Activated naive CD8-positive, alpha-beta T cell treated with anti-CD3 and anti-CD28 coated beads, Interleukin-2, amount 10 ng/mL, durations not matched to agents 7 days and 5 days (primary cell): ENCODE measurements at regions not wholly inside any gene's neighbourhood (a gene's known extent, or its start where the extent isn't known, plus 50 kb on each side); places are given as distances from the start of the nearest gene placed in this dataset.
"Not testable (repeated sequence)": the region's sequence is repeated elsewhere in the genome, so short reads cannot be mapped to it uniquely, and the experiment has no call there.

ENCODE experiments used
- ATAC-seq: fragments of 150-1000 bp; cut with Tn5 transposase; one replicate; pipeline ENCODE4 v1.10.0; 2021; ENCODE audit warnings: low read depth, moderate library complexity
- POLR2A ChIA-PET: fragments of 350-600 bp; sonication (Branson Sonifier 250); formaldehyde crosslinking; loops from one replicate; lab custom pipeline; 2021; ENCODE audit warnings: antibody characterized with exemption; lab: Charles Lee
- DNase-seq: peaks from one replicate; pipeline ENCODE4 v3.0.0; 2021
- H3K27ac Mint-ChIP-seq: one replicate; pipeline ENCODE4 v1.8.0; 2022; ENCODE audit warnings: mild to moderate bottlenecking, mixed read lengths
- H3K27me3 Mint-ChIP-seq: one replicate; pipeline ENCODE4 v1.8.0; 2022; ENCODE audit warnings: mild to moderate bottlenecking, moderate library complexity, mixed read lengths
- H3K36me3 Mint-ChIP-seq: one replicate; pipeline ENCODE4 v1.8.0; 2021; ENCODE audit warnings: mild to moderate bottlenecking, mixed read lengths
- H3K4me1 Mint-ChIP-seq: one replicate; pipeline ENCODE4 v1.8.0; 2021; ENCODE audit warnings: mixed read lengths
- H3K4me3 Mint-ChIP-seq: one replicate; pipeline ENCODE4 v1.8.0; 2022; ENCODE audit warnings: mild to moderate bottlenecking, moderate library complexity, mixed read lengths
- H3K9me3 Mint-ChIP-seq: one replicate; pipeline ENCODE4 v1.8.0; 2021; ENCODE audit warnings: mixed read lengths

DNA sequence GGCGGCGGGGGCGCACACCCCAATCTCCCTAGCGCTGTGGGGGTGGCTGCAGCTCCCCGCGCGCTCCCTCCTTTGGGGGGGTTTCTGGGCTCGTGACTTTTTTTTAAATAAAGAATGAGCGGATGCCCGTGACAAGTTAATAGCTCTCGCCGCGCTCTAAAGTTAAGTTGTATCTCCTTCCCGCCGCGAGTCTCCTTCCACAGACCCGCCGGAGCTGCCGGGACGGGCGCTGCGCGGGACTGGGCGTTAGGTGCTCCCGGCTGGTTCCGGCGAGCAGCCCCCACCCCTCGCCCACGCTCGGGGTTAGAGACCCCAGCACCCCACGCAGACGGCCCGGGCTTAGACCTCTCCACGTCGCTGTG lies 82.6 kb upstream of the HMGA2 start:
- no peaks in the 10 kb centered on the region for H3K36me3 Mint-ChIP-seq

GRCh38 chr12:65742018-65743010 lies 82.0 kb upstream of the HMGA2 start:
- POLR2A ChIA-PET: no interaction called here
- Mint-ChIP-seq H3K27me3 (peaks cover 22% of the 10 kb centered on the region), H3K27ac (peak overlapping the region; percentile 30), H3K36me3 (no peaks in the 10 kb centered on the region), H3K4me3 (peak overlapping the region; percentile 84), H3K9me3 (no peaks in the 10 kb centered on the region), H3K4me1 (peaks cover 7% of the 10 kb centered on the region)
- peak; percentile 48 for ATAC-seq
- peak; percentile 41 for DNase-seq

More for the DNA sequence above, 82.6 kb upstream of the HMGA2 start:
- POLR2A ChIA-PET: no interaction called here
- peak overlapping the region; percentile 84 for H3K4me3 Mint-ChIP-seq
- H3K27me3 Mint-ChIP-seq: peaks cover 24% of the 10 kb centered on the region
- H3K27ac Mint-ChIP-seq: peak overlapping the region; percentile 30
- no peaks in the 10 kb centered on the region for H3K9me3 Mint-ChIP-seq
- peaks cover 7% of the 10 kb centered on the region for H3K4me1 Mint-ChIP-seq
- ATAC-seq (peak; percentile 32), DNase-seq (peak; percentile 49)

- H3K4me3 Mint-ChIP-seq, H3K27ac Mint-ChIP-seq, DNase-seq, H3K36me3 Mint-ChIP-seq, H3K9me3 Mint-ChIP-seq, ATAC-seq, H3K4me1 Mint-ChIP-seq, POLR2A ChIA-PET: not testable (repeated sequence)
- peaks cover 20% of the 10 kb centered on the region for H3K27me3 Mint-ChIP-seq
Observed at GRCh38 chr12:65744236-65744840, 79.9 kb upstream of the HMGA2 start.

DNA sequence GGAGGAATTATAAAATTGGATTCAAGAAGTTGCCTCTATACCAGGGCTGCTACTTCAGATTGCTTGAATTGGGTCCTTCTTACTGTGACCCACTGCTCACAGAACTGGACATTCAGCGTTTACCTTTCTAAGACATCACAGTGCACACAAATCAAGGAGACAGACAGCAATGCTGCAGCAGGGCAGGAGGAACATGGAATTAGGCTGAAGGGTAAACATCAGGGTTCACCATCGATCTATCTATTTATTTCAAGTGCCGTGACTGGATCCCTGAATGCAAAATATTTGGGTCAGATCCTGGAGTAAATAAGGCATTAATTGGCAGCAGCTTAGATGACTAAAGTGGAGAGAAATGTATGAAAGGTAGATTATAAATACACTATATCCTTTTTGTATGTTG lies 76.9 kb upstream of the HMGA2 start:
- Mint-ChIP-seq H3K9me3 (no peaks in the 10 kb centered on the region), H3K27me3 (peaks cover 9% of the 10 kb centered on the region), H3K4me3 (no peak overlapping the region), H3K36me3 (no peaks in the 10 kb centered on the region), H3K27ac (no peak overlapping the region), H3K4me1 (no peaks in the 10 kb centered on the region)
- DNase-seq (no peak), ATAC-seq (no peak)
- POLR2A ChIA-PET: no interaction called here

GRCh38 chr12:65748332-65748731 lies 76.0 kb upstream of the HMGA2 start:
- POLR2A ChIA-PET: no interaction called here
- H3K36me3 Mint-ChIP-seq: no peaks in the 10 kb centered on the region
- H3K9me3 Mint-ChIP-seq: no peaks in the 10 kb centered on the region
- peaks cover 2% of the 10 kb centered on the region for H3K27me3 Mint-ChIP-seq
- no peak overlapping the region for H3K27ac Mint-ChIP-seq
- no peaks in the 10 kb centered on the region for H3K4me1 Mint-ChIP-seq
- H3K4me3 Mint-ChIP-seq: no peak overlapping the region
- ATAC-seq (no peak), DNase-seq (no peak)

GRCh38 chr12:65754290-65754689 lies 70.0 kb upstream of the HMGA2 start:
- ATAC-seq: no peak
- no peak for DNase-seq
- no peak overlapping the region for H3K4me3 Mint-ChIP-seq
- peaks cover 18% of the 10 kb centered on the region for H3K27me3 Mint-ChIP-seq
- no peaks in the 10 kb centered on the region for H3K9me3 Mint-ChIP-seq
- H3K4me1 Mint-ChIP-seq: peaks cover 4% of the 10 kb centered on the region
- POLR2A ChIA-PET: no interaction called here
- no peak overlapping the region for H3K27ac Mint-ChIP-seq
- no peaks in the 10 kb centered on the region for H3K36me3 Mint-ChIP-seq

- Mint-ChIP-seq H3K27me3 (peaks cover 18% of the 10 kb centered on the region), H3K36me3 (no peaks in the 10 kb centered on the region), H3K9me3 (no peaks in the 10 kb centered on the region), H3K4me3 (no peak overlapping the region), H3K4me1 (peaks cover 4% of the 10 kb centered on the region), H3K27ac (no peak overlapping the region)
- POLR2A ChIA-PET: no interaction called here
- ATAC-seq (no peak), DNase-seq (no peak)
Observed at GRCh38 chr12:65754744-65755595, 69.3 kb upstream of the HMGA2 start.

DNA sequence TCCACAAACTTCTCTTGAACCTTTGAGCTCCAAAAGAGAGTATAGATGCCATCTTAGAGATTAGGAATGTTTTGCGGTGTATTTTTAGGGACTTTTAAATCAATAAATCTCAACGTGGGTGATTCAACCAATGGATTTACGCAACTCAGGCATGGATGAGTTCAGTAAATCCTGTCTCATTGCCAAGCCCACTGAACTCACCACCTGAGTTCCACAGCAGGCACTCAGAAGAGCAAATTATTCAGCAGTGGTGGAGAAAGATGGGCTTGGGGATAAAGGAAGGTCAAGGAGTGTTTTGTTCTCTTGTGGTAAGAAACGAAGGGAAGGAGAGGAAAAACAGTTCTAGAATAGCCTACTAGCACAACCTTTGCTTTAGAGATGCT lies 68.7 kb upstream of the HMGA2 start:
- peaks cover 4% of the 10 kb centered on the region for H3K4me1 Mint-ChIP-seq
- DNase-seq (no peak), ATAC-seq (no peak)
- no peak overlapping the region for H3K27ac Mint-ChIP-seq
- H3K27me3 Mint-ChIP-seq: peaks cover 19% of the 10 kb centered on the region
- H3K36me3 Mint-ChIP-seq: no peaks in the 10 kb centered on the region
- POLR2A ChIA-PET: no interaction called here
- no peaks in the 10 kb centered on the region for H3K9me3 Mint-ChIP-seq
- no peak overlapping the region for H3K4me3 Mint-ChIP-seq

- no peaks in the 10 kb centered on the region for H3K9me3 Mint-ChIP-seq
- H3K36me3 Mint-ChIP-seq: no peaks in the 10 kb centered on the region
- peaks cover 21% of the 10 kb centered on the region for H3K27me3 Mint-ChIP-seq
- POLR2A ChIA-PET: no interaction called here
- H3K4me1 Mint-ChIP-seq: peaks cover 4% of the 10 kb centered on the region
- H3K4me3 Mint-ChIP-seq: no peak overlapping the region
- no peak overlapping the region for H3K27ac Mint-ChIP-seq
- DNase-seq: no peak
- no peak for ATAC-seq
Observed at GRCh38 chr12:65756267-65756666, 68.0 kb upstream of the HMGA2 start.

DNA sequence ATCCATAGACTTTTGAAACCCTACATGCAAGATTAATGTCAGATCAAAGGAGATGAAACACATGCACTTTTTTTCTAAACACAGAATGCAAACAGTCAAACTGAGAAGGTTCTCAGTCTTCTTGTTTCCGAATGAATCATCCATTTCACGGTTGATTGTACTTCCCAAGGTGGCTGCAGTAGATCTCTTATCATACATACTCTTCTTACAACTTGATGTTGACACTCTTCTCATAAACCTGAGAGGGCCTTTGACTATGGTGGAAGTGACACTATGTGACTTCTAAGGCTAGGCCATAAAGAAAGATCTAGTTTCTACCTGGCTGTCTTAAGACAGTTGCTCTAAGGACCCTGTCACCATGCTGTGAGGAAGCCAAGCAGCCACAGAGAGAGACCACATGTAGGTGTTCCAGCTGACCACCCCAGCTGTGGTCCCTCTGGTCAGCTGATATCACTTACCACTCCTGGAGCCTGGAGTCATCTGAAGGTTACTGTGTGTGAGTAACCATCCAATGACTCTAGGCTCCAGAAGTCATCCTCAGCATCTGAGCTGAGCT lies 67.2 kb upstream of the HMGA2 start:
- H3K4me3 Mint-ChIP-seq: no peak overlapping the region
- peaks cover 21% of the 10 kb centered on the region for H3K27me3 Mint-ChIP-seq
- H3K36me3 Mint-ChIP-seq: no peaks in the 10 kb centered on the region
- DNase-seq (no peak), ATAC-seq (no peak)
- peaks cover 4% of the 10 kb centered on the region for H3K4me1 Mint-ChIP-seq
- POLR2A ChIA-PET: no interaction called here
- H3K27ac Mint-ChIP-seq: no peak overlapping the region
- no peaks in the 10 kb centered on the region for H3K9me3 Mint-ChIP-seq

DNA sequence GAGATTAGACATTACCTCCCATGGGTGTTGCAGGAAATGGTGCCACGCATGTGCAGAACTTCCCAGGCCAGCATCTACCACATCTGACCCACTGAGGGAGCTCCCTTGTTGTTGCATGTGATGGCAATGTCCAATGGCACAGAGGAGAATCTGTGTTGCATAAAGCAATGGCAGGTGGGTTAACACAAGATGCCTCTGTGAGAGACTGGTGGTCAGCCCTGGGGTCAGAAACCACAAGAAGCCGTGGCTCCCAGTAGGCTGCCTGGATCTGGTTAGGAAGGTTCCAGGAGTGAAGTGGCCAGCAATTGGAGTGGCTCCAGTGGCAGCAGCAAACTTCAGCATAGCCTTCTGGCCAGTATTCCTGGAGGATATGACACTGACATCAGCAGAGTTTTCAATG lies 65.9 kb upstream of the HMGA2 start:
- POLR2A ChIA-PET: no interaction called here
- H3K4me1 Mint-ChIP-seq: peaks cover 4% of the 10 kb centered on the region
- no peaks in the 10 kb centered on the region for H3K36me3 Mint-ChIP-seq
- H3K27me3 Mint-ChIP-seq: peaks cover 21% of the 10 kb centered on the region
- no peak overlapping the region for H3K27ac Mint-ChIP-seq
- no peak for ATAC-seq
- H3K4me3 Mint-ChIP-seq: no peak overlapping the region
- no peak for DNase-seq
- no peaks in the 10 kb centered on the region for H3K9me3 Mint-ChIP-seq

DNA sequence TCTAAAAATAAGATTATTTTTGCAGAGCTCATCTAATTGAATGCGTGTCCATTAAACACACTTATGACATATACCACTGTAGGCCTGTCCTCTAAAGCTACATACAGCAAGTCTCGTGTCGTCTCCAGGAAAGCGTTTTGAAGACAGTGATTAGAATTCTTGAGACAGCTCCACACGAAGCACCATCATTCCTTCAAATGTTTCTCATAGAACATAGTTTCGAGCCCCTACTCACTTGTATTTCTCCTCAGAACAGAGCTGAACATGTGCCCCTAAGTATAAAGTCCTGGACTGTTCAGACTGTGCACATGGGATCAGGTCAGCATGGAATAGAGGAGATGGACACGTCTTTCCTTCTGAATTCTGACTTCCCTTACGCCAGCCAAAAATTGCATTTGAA lies 64.5 kb upstream of the HMGA2 start:
- DNase-seq (no peak), ATAC-seq (no peak)
- H3K27me3 Mint-ChIP-seq: peaks cover 20% of the 10 kb centered on the region
- POLR2A ChIA-PET: no interaction called here
- peaks cover 4% of the 10 kb centered on the region for H3K4me1 Mint-ChIP-seq
- H3K27ac Mint-ChIP-seq: no peak overlapping the region
- no peak overlapping the region for H3K4me3 Mint-ChIP-seq
- H3K9me3 Mint-ChIP-seq: no peaks in the 10 kb centered on the region
- H3K36me3 Mint-ChIP-seq: no peaks in the 10 kb centered on the region

DNA sequence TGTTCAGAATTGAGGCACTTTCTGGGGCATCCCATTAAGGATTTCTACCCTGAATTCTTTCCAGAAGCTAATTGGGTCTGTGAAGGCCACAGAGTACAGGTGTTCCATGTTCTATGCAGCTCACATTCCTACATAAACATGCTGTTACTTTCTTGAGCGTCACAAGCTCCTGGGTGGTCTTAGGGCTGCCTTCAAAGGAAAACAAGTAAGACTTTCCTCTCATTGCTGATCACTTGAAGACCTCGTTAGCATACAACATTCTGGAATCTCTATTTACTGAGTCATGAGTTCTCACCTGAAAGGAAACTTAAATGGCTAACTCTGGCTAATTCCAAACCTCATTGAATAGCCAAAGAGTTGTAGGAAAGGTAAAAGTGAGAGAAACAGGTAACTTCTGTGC lies 63.0 kb upstream of the HMGA2 start:
- Mint-ChIP-seq H3K27me3 (peaks cover 13% of the 10 kb centered on the region), H3K27ac (no peak overlapping the region), H3K36me3 (no peaks in the 10 kb centered on the region), H3K4me3 (no peak overlapping the region), H3K4me1 (peaks cover 4% of the 10 kb centered on the region), H3K9me3 (no peaks in the 10 kb centered on the region)
- DNase-seq: no peak
- POLR2A ChIA-PET: no interaction called here
- ATAC-seq: no peak
